SU-DHL-6 (cell line): ENCODE measurements at regions not wholly inside any gene's neighbourhood (a gene's known extent, or its start where the extent isn't known, plus 50 kb on each side); places are given as distances from the start of the nearest gene placed in this dataset.

Experiments
- H2AFZ ChIP-seq: fragments of 200-600 bp; sonication (generic); 2 replicates; pipeline ENCODE4 v1.6.1; 2014; ENCODE audit warnings: low read depth, mild to moderate bottlenecking, moderate library complexity, mixed read lengths, antibody characterized with exemption, low read length; ENCODE audit not compliant: severe bottlenecking
- H3F3A ChIP-seq: fragments of 200-600 bp; shearing (Covaris generic); 2 replicates; pipeline ENCODE4 v1.6.0; 2016; ENCODE audit warnings: antibody characterized with exemption, mild to moderate bottlenecking; ENCODE audit not compliant: insufficient read depth
- H3K27ac ChIP-seq: fragments of 200-600 bp; sonication (generic); 2 replicates; pipeline ENCODE4 v1.5.1; 2016; ENCODE audit warnings: low read depth, mild to moderate bottlenecking, low read length, moderate library complexity, mixed read lengths
- H3K27me3 ChIP-seq: fragments of 200-600 bp; sonication (generic), shearing (Covaris generic); 2 replicates; pipeline ENCODE4 v1.6.0; 2014; ENCODE audit warnings: mild to moderate bottlenecking, low read length
- H3K36me3 ChIP-seq: fragments of 200-600 bp; sonication (generic); 2 replicates; pipeline ENCODE4 v1.6.1; 2014; ENCODE audit warnings: mild to moderate bottlenecking, low read length, mixed read lengths
- H3K4me2 ChIP-seq: fragments of 300-600, 200-600 bp; shearing (Covaris generic), sonication (generic); 2 replicates; pipeline ENCODE4 v1.6.0; 2014; ENCODE audit warnings: low read length, low read depth, mild to moderate bottlenecking; ENCODE audit not compliant: poor library complexity, severe bottlenecking
- H3K4me3 ChIP-seq: fragments of 200-600 bp; sonication (generic); 2 replicates; pipeline ENCODE4 v1.5.1; 2014; ENCODE audit warnings: antibody characterized with exemption, low read length, mild to moderate bottlenecking, mixed read lengths; ENCODE audit not compliant: insufficient read depth, poor library complexity, severe bottlenecking
- H3K79me2 ChIP-seq: fragments of 200-600 bp; sonication (generic); 2 replicates; pipeline ENCODE4 v1.6.1; 2014; ENCODE audit warnings: mild to moderate bottlenecking, low read length, moderate library complexity; ENCODE audit not compliant: insufficient read depth
- H3K9ac ChIP-seq: fragments of 200-600 bp; sonication (generic); 2 replicates; pipeline ENCODE4 v1.7.0; 2014; ENCODE audit warnings: mild to moderate bottlenecking, low read length
- H3K9me2 ChIP-seq: fragments of 200-600 bp; sonication (generic); replicated peaks from 2 replicates; pipeline ENCODE4 v1.6.1; 2014; ENCODE audit warnings: low read length; ENCODE audit not compliant: insufficient read depth
- H3K9me3 ChIP-seq: fragments of 200-600 bp; sonication (generic); 2 replicates; pipeline ENCODE4 v1.6.1; 2014; ENCODE audit warnings: low read length, mixed read lengths; ENCODE audit not compliant: insufficient read depth
- H4K20me1 ChIP-seq: fragments of 200-600 bp; sonication (generic); 2 replicates; pipeline ENCODE4 v1.6.1; 2014; ENCODE audit warnings: low read depth, mild to moderate bottlenecking, antibody characterized with exemption, low read length, moderate library complexity, mixed read lengths
- EZH2phosphoT487 ChIP-seq: fragments of 200-600 bp; sonication (generic), shearing (Covaris generic); conservative IDR thresholded peaks from 2 replicates; pipeline ENCODE4 v1.6.1; 2018; ENCODE audit warnings: mild to moderate bottlenecking, antibody characterized with exemption, low read length, moderate library complexity, mixed read lengths
- TF ChIP-seq, protein P1 (sequence below): fragments of 200-600 bp; sonication (generic); IDR thresholded peaks from one replicate; pipeline ENCODE4 v1.5.1; 2017; ENCODE audit warnings: antibody characterized with exemption, mild to moderate bottlenecking, low read length, moderate library complexity; ENCODE audit not compliant: insufficient read depth, poor library complexity, severe bottlenecking

DNA sequence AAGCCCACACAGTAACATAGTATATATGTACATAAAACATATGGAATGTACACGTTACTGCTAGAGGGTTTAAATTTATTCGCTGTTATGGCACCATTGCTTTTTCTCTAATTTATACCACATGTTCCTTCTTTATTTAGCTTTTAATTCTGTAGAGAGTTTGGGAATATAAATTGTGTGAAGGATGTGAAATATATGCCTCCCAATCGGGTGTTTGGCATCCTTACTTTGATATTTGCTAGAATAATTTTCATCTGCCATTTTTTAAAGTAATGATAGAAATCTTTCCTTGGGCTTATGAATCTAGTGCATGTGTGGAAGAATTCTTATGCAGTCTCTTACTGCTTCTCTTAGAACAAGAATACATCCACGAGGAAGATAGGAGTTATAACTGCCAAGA lies 509.8 kb upstream of the RAG2 start:
- Histone ChIP-seq H3K27ac (no peak overlapping the region), H3K9ac (no peak overlapping the region), H3K9me2 (no peaks in the 10 kb centered on the region), H2AFZ (no peak overlapping the region), H3K79me2 (no peaks in the 10 kb centered on the region), H3K27me3 (no peaks in the 10 kb centered on the region), H3K4me3 (no peak overlapping the region), H3K9me3 (no peaks in the 10 kb centered on the region), H3K4me2 (no peak overlapping the region), H3K36me3 (no peaks in the 10 kb centered on the region), H3F3A (no peaks in the 10 kb centered on the region), H4K20me1 (no peaks in the 10 kb centered on the region)
- TF ChIP-seq, protein P1, sequence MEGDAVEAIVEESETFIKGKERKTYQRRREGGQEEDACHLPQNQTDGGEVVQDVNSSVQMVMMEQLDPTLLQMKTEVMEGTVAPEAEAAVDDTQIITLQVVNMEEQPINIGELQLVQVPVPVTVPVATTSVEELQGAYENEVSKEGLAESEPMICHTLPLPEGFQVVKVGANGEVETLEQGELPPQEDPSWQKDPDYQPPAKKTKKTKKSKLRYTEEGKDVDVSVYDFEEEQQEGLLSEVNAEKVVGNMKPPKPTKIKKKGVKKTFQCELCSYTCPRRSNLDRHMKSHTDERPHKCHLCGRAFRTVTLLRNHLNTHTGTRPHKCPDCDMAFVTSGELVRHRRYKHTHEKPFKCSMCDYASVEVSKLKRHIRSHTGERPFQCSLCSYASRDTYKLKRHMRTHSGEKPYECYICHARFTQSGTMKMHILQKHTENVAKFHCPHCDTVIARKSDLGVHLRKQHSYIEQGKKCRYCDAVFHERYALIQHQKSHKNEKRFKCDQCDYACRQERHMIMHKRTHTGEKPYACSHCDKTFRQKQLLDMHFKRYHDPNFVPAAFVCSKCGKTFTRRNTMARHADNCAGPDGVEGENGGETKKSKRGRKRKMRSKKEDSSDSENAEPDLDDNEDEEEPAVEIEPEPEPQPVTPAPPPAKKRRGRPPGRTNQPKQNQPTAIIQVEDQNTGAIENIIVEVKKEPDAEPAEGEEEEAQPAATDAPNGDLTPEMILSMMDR: no peak
- no peak for TF ChIP-seq EZH2phosphoT487

DNA sequence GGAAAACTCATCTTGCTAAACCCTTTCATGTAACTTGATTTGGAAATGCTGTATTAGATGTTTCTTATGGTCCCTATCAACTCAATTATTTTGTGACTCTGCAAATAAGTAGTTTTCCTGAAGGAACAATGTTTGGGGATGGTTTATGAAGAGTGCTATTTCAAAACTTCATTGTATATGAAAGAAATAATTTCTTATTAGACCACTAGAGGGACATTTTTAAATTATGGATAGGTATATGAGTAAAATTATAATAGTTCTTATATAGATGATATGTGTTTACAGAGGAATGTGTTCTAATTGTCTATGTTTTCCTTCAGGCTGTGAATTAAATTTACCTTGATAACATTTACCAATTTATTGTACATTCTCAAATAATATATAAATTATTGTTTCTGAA lies 509.4 kb upstream of the RAG2 start:
- Histone ChIP-seq H4K20me1 (no peaks in the 10 kb centered on the region), H3K79me2 (no peaks in the 10 kb centered on the region), H3K36me3 (no peaks in the 10 kb centered on the region), H3F3A (no peaks in the 10 kb centered on the region), H3K27ac (no peak overlapping the region), H3K4me2 (no peak overlapping the region), H2AFZ (no peak overlapping the region), H3K9me3 (no peaks in the 10 kb centered on the region), H3K9ac (no peak overlapping the region), H3K9me2 (no peaks in the 10 kb centered on the region), H3K27me3 (no peaks in the 10 kb centered on the region), H3K4me3 (no peak overlapping the region)
- TF ChIP-seq EZH2phosphoT487: no peak
- TF ChIP-seq, protein P1: no peak

DNA sequence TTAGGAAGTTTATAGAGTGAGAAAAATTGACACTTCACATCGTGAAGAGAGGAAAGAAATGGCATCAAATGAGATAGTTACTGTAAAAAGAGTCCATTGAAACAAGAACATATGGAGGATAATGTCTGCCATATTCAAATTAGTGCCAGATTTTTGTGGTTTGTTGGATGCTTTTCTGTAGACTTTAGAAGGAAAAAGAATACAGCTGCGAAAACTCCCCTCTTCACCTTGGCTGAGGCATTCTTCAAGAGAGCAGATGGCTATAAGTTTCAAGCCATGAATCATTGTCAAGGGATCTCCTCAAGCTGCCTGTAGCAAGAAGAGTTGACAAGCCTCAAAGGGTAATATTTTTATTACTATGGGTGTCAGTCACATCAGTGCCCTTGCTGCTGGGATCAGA lies 507.4 kb upstream of the RAG2 start:
- no peaks in the 10 kb centered on the region for H3K27me3 ChIP-seq
- no peak overlapping the region for H2AFZ ChIP-seq
- H3K9ac ChIP-seq: no peak overlapping the region
- H3K4me2 ChIP-seq: no peak overlapping the region
- H3K36me3 ChIP-seq: no peaks in the 10 kb centered on the region
- H4K20me1 ChIP-seq: no peaks in the 10 kb centered on the region
- no peak overlapping the region for H3K4me3 ChIP-seq
- no peak overlapping the region for H3K27ac ChIP-seq
- no peaks in the 10 kb centered on the region for H3K9me3 ChIP-seq
- no peaks in the 10 kb centered on the region for H3F3A ChIP-seq
- H3K9me2 ChIP-seq: no peaks in the 10 kb centered on the region
- no peak for TF ChIP-seq EZH2phosphoT487
- TF ChIP-seq, protein P1: no peak
- H3K79me2 ChIP-seq: no peaks in the 10 kb centered on the region

DNA sequence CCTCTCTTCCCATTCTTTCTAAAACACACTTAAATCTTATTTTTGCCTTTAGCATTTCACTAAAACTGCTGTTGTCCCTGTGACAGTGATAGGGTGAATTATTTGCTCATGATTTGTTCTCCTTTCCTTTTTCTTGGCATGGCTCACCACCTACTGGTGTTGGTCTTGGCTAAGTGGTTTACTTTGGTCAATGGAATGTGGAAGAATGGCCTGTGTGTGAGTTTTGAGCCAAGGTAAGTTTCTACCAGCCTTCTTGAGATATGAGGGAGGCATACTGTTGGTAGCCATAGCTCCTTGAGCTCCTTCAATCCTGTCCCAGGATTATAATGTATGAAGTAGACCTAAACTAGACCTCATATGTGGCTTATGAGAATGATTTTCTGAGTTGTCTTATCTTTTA lies 506.3 kb upstream of the RAG2 start:
- H3K27ac ChIP-seq: no peak overlapping the region

More for the DNA sequence above, 506.3 kb upstream of the RAG2 start:
- Histone ChIP-seq H4K20me1 (no peaks in the 10 kb centered on the region), H3K27me3 (no peaks in the 10 kb centered on the region), H3K4me3 (no peak overlapping the region), H3K79me2 (no peaks in the 10 kb centered on the region), H3K9me3 (no peaks in the 10 kb centered on the region), H3K36me3 (no peaks in the 10 kb centered on the region), H2AFZ (no peak overlapping the region), H3K4me2 (no peak overlapping the region), H3F3A (no peaks in the 10 kb centered on the region), H3K9ac (no peak overlapping the region), H3K9me2 (no peaks in the 10 kb centered on the region)
- TF ChIP-seq, protein P1: no peak
- TF ChIP-seq EZH2phosphoT487: no peak
